ENCODE measurements at regions not wholly inside any gene's neighbourhood (a gene's known extent, or its start where the extent isn't known, plus 50 kb on each side); places are given as distances from the start of the nearest gene placed in this dataset.

- no peak for TF ChIP-seq CTCF (IDR thresholded peaks at IDR 0.05)
- no peak for TF ChIP-seq POLR2A (IDR thresholded peaks at IDR 0.05)
- TF ChIP-seq EP300 (IDR thresholded peaks at IDR 0.05): no peak
Observed at GRCh38 chr18:30754846-30755245, 287.7 kb downstream of the DSC3 start.
